HepG2 (cell line): ENCODE measurements at regions not wholly inside any gene's neighbourhood (a gene's known extent, or its start where the extent isn't known, plus 50 kb on each side); places are given as distances from the start of the nearest gene placed in this dataset.

ENCODE experiments used
- ATAC-seq: fragments of 200-7000 bp; cut with Tn5 transposase; 3 replicates; pipeline ENCODE4 v1.9.1; 2020; ENCODE audit warnings: mild to moderate bottlenecking, moderate library complexity
- BruUV-seq: library from RNA; stranded (reverse); fragments of 400-500 nt; replicated peaks from 2 replicates; lab custom pipeline; 2021; lab: Mats Ljungman, UMichigan
- CTCF ChIA-PET: fragments of 300-600 bp; formaldehyde crosslinking; extraction: SDS; loops from one replicate; lab custom pipeline; 2021; ENCODE audit warnings: low total read pairs, inconsistent platforms, low intra/inter-chr PET ratio; lab: Yijun Ruan, JAX
- POLR2A ChIA-PET: fragments of 350-600 bp; sonication (Branson Sonifier 250); formaldehyde crosslinking; loops from one replicate; lab custom pipeline; 2020; ENCODE audit warnings: antibody characterized with exemption, inconsistent platforms; lab: Yijun Ruan, JAX
- DNase-seq: peaks from one replicate; pipeline ENCODE4 v3.0.0-alpha.2; 2015; ENCODE audit warnings: low spot score
- FAIRE-seq: peaks from 3 replicates; lab custom pipeline; 2011; peaks lifted over from hg19 to GRCh38; lab: Jason Lieb, UNC
- H2AFZ ChIP-seq: one replicate; pipeline ENCODE4 v1.6.1; 2011; ENCODE audit warnings: low read length, inconsistent platforms
- H3K27ac ChIP-seq: fragments of 300-600 bp; 3 replicates; pipeline ENCODE4 v1.8.0; 2011; ENCODE audit warnings: mixed run types, mild to moderate bottlenecking, mixed read lengths, low read length, inconsistent platforms; ENCODE audit not compliant: insufficient read depth; ENCODE audit errors: extremely low read length
- H3K27me3 ChIP-seq, 2 experiments: fragments of 200-600 bp in 1 of 2; 2 replicates in 1 of 2; 3 replicates in 1 of 2; pipeline versions ENCODE4 v1.6.0 to v1.8.0; 2011; ENCODE audit warnings: low read length in 2 of 2, mild to moderate bottlenecking in 2 of 2, moderate library complexity in 2 of 2, inconsistent platforms in 1 of 2; ENCODE audit not compliant: insufficient read depth in 2 of 2, control insufficient read depth in 1 of 2
- H3K36me3 ChIP-seq, 2 experiments: fragments of 200-600 bp in 1 of 2; replicated peaks in 1 of 2; 2 replicates in 1 of 2; 3 replicates in 1 of 2; pipeline versions ENCODE4 v1.5.1 to v1.8.0; 2011; ENCODE audit warnings: low read length in 2 of 2, inconsistent platforms in 1 of 2; ENCODE audit not compliant: insufficient read depth in 2 of 2, control insufficient read depth in 1 of 2
- H3K4me1 ChIP-seq: 2 replicates; pipeline ENCODE4 v1.5.1; 2012; ENCODE audit warnings: low read length, inconsistent platforms; ENCODE audit not compliant: insufficient read depth
- H3K4me2 ChIP-seq: 2 replicates; pipeline ENCODE4 v1.6.0; 2011; ENCODE audit warnings: low read depth, low read length, inconsistent platforms
- H3K4me3 ChIP-seq, 3 experiments: fragments of 200-600 bp in 1 of 3; sonication (generic), shearing (Covaris generic) in 1 of 3; replicated peaks in 1 of 3; 2 replicates each; pipeline ENCODE4 v1.5.1; 2011 to 2016; ENCODE audit warnings: low read length in 3 of 3, inconsistent platforms in 2 of 3, low read depth in 2 of 3, mild to moderate bottlenecking in 2 of 3, control low read depth in 1 of 3, mixed read lengths in 1 of 3; ENCODE audit not compliant: insufficient read depth in 1 of 3
- H3K79me2 ChIP-seq: one replicate; pipeline ENCODE4 v1.6.1; 2011; ENCODE audit warnings: low read length, inconsistent platforms; ENCODE audit not compliant: insufficient read depth
- H3K9ac ChIP-seq: 2 replicates; pipeline ENCODE4 v1.6.0; 2011; ENCODE audit warnings: mild to moderate bottlenecking, low read depth, low read length, inconsistent platforms; ENCODE audit not compliant: insufficient read depth
- H3K9me3 ChIP-seq: 2 replicates; pipeline ENCODE4 v1.5.1; 2012; ENCODE audit warnings: mild to moderate bottlenecking, low read length
- H4K20me1 ChIP-seq: 2 replicates; pipeline ENCODE4 v1.6.0; 2011; ENCODE audit warnings: inconsistent platforms, mild to moderate bottlenecking, low read length, moderate library complexity; ENCODE audit not compliant: insufficient read depth
- ADNP ChIP-seq: sonication (generic); formaldehyde crosslinking; IDR thresholded peaks from 2 replicates; pipeline ENCODE4 v1.4.0; 2020; ENCODE audit warnings: missing genetic modification reagents
- ARID2 ChIP-seq: sonication (generic); formaldehyde crosslinking; IDR thresholded peaks from 2 replicates; pipeline ENCODE4 v1.8.1; 2022; ENCODE audit warnings: mild to moderate bottlenecking, missing genetic modification reagents, borderline replicate concordance
- BRCA1 ChIP-seq: sonication (generic); formaldehyde crosslinking; IDR thresholded peaks from 2 replicates; pipeline ENCODE4 v1.4.0; 2020; ENCODE audit warnings: missing genetic modification reagents
- MED1 ChIP-seq: sonication (generic); formaldehyde crosslinking; IDR thresholded peaks from 2 replicates; pipeline ENCODE4 v1.4.0; 2020; ENCODE audit warnings: missing genetic modification reagents
- NAIF1 ChIP-seq: sonication (generic); formaldehyde crosslinking; IDR thresholded peaks from 2 replicates; pipeline ENCODE4 v1.5.0; 2020; ENCODE audit warnings: mild to moderate bottlenecking, missing genetic modification reagents, borderline replicate concordance
- REPIN1 ChIP-seq: sonication (generic); formaldehyde crosslinking; IDR thresholded peaks from 2 replicates; pipeline ENCODE4 v1.8.0; 2022; ENCODE audit warnings: missing genetic modification reagents, low read depth, mild to moderate bottlenecking, borderline replicate concordance
- SIN3A ChIP-seq: IDR thresholded peaks from 2 replicates; pipeline ENCODE4 v1.6.1; 2011; ENCODE audit warnings: low read depth, mild to moderate bottlenecking, control low read depth, low read length, borderline replicate concordance
- SOX13 ChIP-seq, 3 experiments: fragments of 450-650 bp in 1 of 3; sonication (generic) in 1 of 3; formaldehyde crosslinking in 1 of 3; IDR thresholded peaks in 2 of 3; conservative IDR thresholded peaks in 1 of 3; 2 replicates each; pipeline versions ENCODE4 v1.5.0 to v1.6.1; 2016 to 2020; ENCODE audit warnings: antibody characterized with exemption in 1 of 3, mild to moderate bottlenecking in 1 of 3, missing compliant biosample characterization in 1 of 3, missing genetic modification reagents in 1 of 3, moderate library complexity in 1 of 3
- STAG1 ChIP-seq: sonication (generic); formaldehyde crosslinking; IDR thresholded peaks from 2 replicates; pipeline ENCODE4 v1.4.0; 2020; ENCODE audit warnings: missing genetic modification reagents
- TCF7 ChIP-seq: sonication (generic); IDR thresholded peaks from 2 replicates; pipeline ENCODE4 v1.6.1; 2016; ENCODE audit warnings: antibody characterized with exemption, low read depth
- XRCC5 ChIP-seq: fragments of 200-400 bp; formaldehyde crosslinking; optimal IDR thresholded peaks from 2 replicates; pipeline ENCODE3; 2017; ENCODE audit warnings: mild to moderate bottlenecking, low read length
- ZBTB7A ChIP-seq: sonication (generic); formaldehyde crosslinking; IDR thresholded peaks from 2 replicates; pipeline ENCODE4 v1.8.0; 2022; ENCODE audit warnings: mild to moderate bottlenecking, missing genetic modification reagents
- WGBS: methylation state at CpG from one replicate; pipeline ENCODE4 v1.1.6; 2017; ENCODE audit warnings: low lambda C conversion rate; 5-methylcytosine and 5-hydroxymethylcytosine counted together
- in situ Hi-C: cut with HindIII; loops from 2 replicates; pipeline ENCODE4 v1.10.0; 2017; ENCODE audit warnings: low pct_unique_long_range_greater_than_20kb; ENCODE audit not compliant: extremely low pct_ligation_motif_present
- intact Hi-C: fragments of 100-400 bp; cut with micrococcal nuclease; formaldehyde crosslinking; loops from one replicate; pipeline ENCODE4 v1.10.0; 2022; ENCODE audit not compliant: unreplicated experiment
- TF ChIP-seq, protein P1 (sequence below): sonication (generic); formaldehyde crosslinking; IDR thresholded peaks from 2 replicates; pipeline ENCODE4 v1.4.0; 2020; ENCODE audit warnings: mild to moderate bottlenecking, missing genetic modification reagents

DNA sequence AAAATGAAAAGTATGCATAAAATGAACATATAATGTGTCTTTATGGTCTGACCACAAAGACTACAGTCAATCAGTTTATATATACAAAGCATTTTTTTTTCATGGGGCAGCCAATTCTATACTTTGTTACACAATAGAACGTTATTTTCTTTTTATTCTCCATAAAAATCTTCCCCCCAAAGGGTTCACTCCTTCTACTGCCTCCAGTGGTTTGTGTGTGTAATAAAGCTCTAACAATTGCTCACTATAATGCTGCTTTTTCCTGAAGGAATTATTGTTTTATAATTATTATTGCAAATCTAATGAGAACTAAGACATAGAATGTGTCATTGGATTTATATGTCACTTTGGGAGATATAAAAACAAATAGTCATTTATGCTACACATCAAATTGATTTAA is 664.1 kb upstream of the PABPC4L start:
- no peak for ATAC-seq
- no peak overlapping the region for H3K27ac ChIP-seq
- ChIA-PET CTCF (no interaction called here), POLR2A (no interaction called here)
- H3K9me3 ChIP-seq: no peaks in the 10 kb centered on the region
- intact Hi-C loops: no loop called here
- H3K27me3 ChIP-seq: no peaks in the 10 kb centered on the region
- H3K4me1 ChIP-seq: no peaks in the 10 kb centered on the region
- in situ Hi-C loops: no loop called here
- BruUV-seq: no TSS peak
- no peak for FAIRE-seq
- H3K9ac ChIP-seq: no peak overlapping the region
- no peaks in the 10 kb centered on the region for H3K36me3 ChIP-seq
- TF ChIP-seq TCF7: no peak
- no peak for TF ChIP-seq STAG1 (CRISPR knock-in tag)
- no peak for TF ChIP-seq SIN3A
- TF ChIP-seq ARID2: no peak
- TF ChIP-seq XRCC5: no peak
- TF ChIP-seq, protein P1, sequence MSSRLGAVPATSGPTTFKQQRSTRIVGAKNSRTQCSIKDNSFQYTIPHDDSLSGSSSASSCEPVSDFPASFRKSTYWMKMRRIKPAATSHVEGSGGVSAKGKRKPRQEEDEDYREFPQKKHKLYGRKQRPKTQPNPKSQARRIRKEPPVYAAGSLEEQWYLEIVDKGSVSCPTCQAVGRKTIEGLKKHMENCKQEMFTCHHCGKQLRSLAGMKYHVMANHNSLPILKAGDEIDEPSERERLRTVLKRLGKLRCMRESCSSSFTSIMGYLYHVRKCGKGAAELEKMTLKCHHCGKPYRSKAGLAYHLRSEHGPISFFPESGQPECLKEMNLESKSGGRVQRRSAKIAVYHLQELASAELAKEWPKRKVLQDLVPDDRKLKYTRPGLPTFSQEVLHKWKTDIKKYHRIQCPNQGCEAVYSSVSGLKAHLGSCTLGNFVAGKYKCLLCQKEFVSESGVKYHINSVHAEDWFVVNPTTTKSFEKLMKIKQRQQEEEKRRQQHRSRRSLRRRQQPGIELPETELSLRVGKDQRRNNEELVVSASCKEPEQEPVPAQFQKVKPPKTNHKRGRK: no peak
- no peak for TF ChIP-seq ADNP (CRISPR knock-in tag)
- TF ChIP-seq MED1 (CRISPR knock-in tag): no peak
- no peak for TF ChIP-seq SOX13 (IDR thresholded peaks at IDR 0.05)
- TF ChIP-seq SOX13 (CRISPR knock-in tag; conservative IDR thresholded peaks at IDR 0.05 in 1 of 2, IDR thresholded peaks at IDR 0.05 in 1 of 2): no peak
- no peak for TF ChIP-seq BRCA1 (CRISPR knock-in tag)
- no peak for TF ChIP-seq NAIF1 (CRISPR knock-in tag)
- no peak for TF ChIP-seq ZBTB7A (CRISPR knock-in tag)
- no peak for TF ChIP-seq REPIN1
- no peak for DNase-seq
- no peaks in the 10 kb centered on the region for H4K20me1 ChIP-seq
- H2AFZ ChIP-seq: no peak overlapping the region
- WGBS: 10% methylated on average over 1 of the region's 1 CpG
- no peaks in the 10 kb centered on the region for H3K79me2 ChIP-seq
- H3K4me2 ChIP-seq: no peak overlapping the region
- H3K4me3 ChIP-seq: no peak overlapping the region
